HG03439 (cell line): ENCODE measurements at regions not wholly inside any gene's neighbourhood (a gene's known extent, or its start where the extent isn't known, plus 50 kb on each side); places are given as distances from the start of the nearest gene placed in this dataset.
"Not testable (repeated sequence)": the region's sequence is repeated elsewhere in the genome, so short reads cannot be mapped to it uniquely, and the experiment has no call there.

Experiments
- ATAC-seq: cut with Tn5 transposase; IDR thresholded peaks from one replicate; pipeline ENCODE4 v1.9.1; 2021; ENCODE audit warnings: mild to moderate bottlenecking, moderate library complexity; ENCODE audit not compliant: unreplicated experiment

GRCh38 chr1:196160066-196160795 lies 448.0 kb downstream of the KCNT2 start:
- no peak for ATAC-seq

GRCh38 chr1:196155586-196155985 lies 452.7 kb downstream of the KCNT2 start:
- no peak for ATAC-seq

GRCh38 chr1:196152975-196153374 lies 455.3 kb downstream of the KCNT2 start:
- ATAC-seq = no peak

GRCh38 chr1:196152086-196152485 lies 456.2 kb downstream of the KCNT2 start:
- no peak for ATAC-seq

GRCh38 chr1:196148367-196148970 lies 459.8 kb downstream of the KCNT2 start:
- ATAC-seq = no peak

- no peak for ATAC-seq
Measured at GRCh38 chr1:196147530-196147929, 460.7 kb downstream of the KCNT2 start.

GRCh38 chr1:196145151-196145550 lies 463.1 kb downstream of the KCNT2 start:
- ATAC-seq = not testable (repeated sequence)

- ATAC-seq = no peak
Measured at GRCh38 chr1:196144588-196144987, 463.7 kb downstream of the KCNT2 start.

GRCh38 chr1:196143602-196144342 lies 464.5 kb downstream of the KCNT2 start:
- no peak for ATAC-seq

GRCh38 chr1:196142111-196142640 lies 466.1 kb downstream of the KCNT2 start:
- no peak for ATAC-seq

GRCh38 chr1:196136396-196136795 lies 471.8 kb downstream of the KCNT2 start:
- ATAC-seq = no peak

GRCh38 chr1:196131691-196132090 lies 476.5 kb downstream of the KCNT2 start:
- no peak for ATAC-seq

GRCh38 chr1:196128835-196129234 lies 479.4 kb downstream of the KCNT2 start:
- no peak for ATAC-seq

- no peak for ATAC-seq
Measured at GRCh38 chr1:196121181-196121580, 487.1 kb downstream of the KCNT2 start.

GRCh38 chr1:196115646-196116045 lies 492.6 kb downstream of the KCNT2 start:
- ATAC-seq = no peak

- ATAC-seq = no peak
Measured at GRCh38 chr1:196114193-196114592, 494.0 kb downstream of the KCNT2 start.

GRCh38 chr1:196108990-196109389 lies 499.2 kb downstream of the KCNT2 start:
- ATAC-seq = not testable (repeated sequence)

GRCh38 chr1:196105901-196106300 lies 502.3 kb downstream of the KCNT2 start:
- ATAC-seq = no peak

- ATAC-seq = no peak
Measured at GRCh38 chr1:196102826-196103225, 505.4 kb downstream of the KCNT2 start.

- ATAC-seq = no peak
Measured at GRCh38 chr1:196098000-196098399, 510.2 kb downstream of the KCNT2 start.

GRCh38 chr1:196094821-196095220 lies 513.4 kb downstream of the KCNT2 start:
- ATAC-seq = no peak
